ENCODE measurements at regions not wholly inside any gene's neighbourhood (a gene's known extent, or its start where the extent isn't known, plus 50 kb on each side); places are given as distances from the start of the nearest gene placed in this dataset.

GRCh38 chr11:39777035-39777434 lies 1682.4 kb downstream of the LRRC4C start:
- TF ChIP-seq CTCF (IDR thresholded peaks at IDR 0.05; ENCODE audit: low read length) (no peak), EZH2phosphoT487 (IDR thresholded peaks at IDR 0.05; ENCODE audit: low read length) (no peak), EZH2 (optimal IDR thresholded peaks at IDR 0.05; ENCODE audit: low read depth, low read length) (no peak)
